CD14-positive monocyte (primary cell): ENCODE measurements at regions not wholly inside any gene's neighbourhood (a gene's known extent, or its start where the extent isn't known, plus 50 kb on each side); places are given as distances from the start of the nearest gene placed in this dataset.

Experiments
- DNase-seq, 3 donors: peaks; one replicate each; pipeline ENCODE4 v3.0.0-alpha.2; 2011 to 2022
- H2AFZ ChIP-seq: 2 replicates; pipeline ENCODE4 v1.6.0; 2012; ENCODE audit warnings: mild to moderate bottlenecking, low read depth, low read length, inconsistent platforms; ENCODE audit not compliant: insufficient read depth, poor library complexity, severe bottlenecking
- H3K27ac ChIP-seq, 2 donors: 1 replicate in 1 of 2; 2 replicates in 1 of 2; pipeline ENCODE4 v1.5.1; 2012 to 2013; ENCODE audit warnings: low read length in 2 of 2, control low read depth in 1 of 2, inconsistent platforms in 1 of 2, low read depth in 1 of 2, mild to moderate bottlenecking in 1 of 2
- H3K27me3 ChIP-seq, 2 donors: one replicate each; pipeline versions ENCODE4 v1.6.0 to v1.6.1; 2011 to 2013; ENCODE audit warnings: low read length in 2 of 2; ENCODE audit not compliant: control insufficient read depth in 2 of 2, insufficient read depth in 2 of 2
- H3K36me3 ChIP-seq, 2 donors: replicated peaks in 1 of 2; 1 replicate in 1 of 2; 2 replicates in 1 of 2; pipeline versions ENCODE4 v1.5.1 to v1.6.1; 2012 to 2013; ENCODE audit warnings: low read length in 2 of 2, control low read depth in 1 of 2, inconsistent platforms in 1 of 2, mild to moderate bottlenecking in 1 of 2; ENCODE audit not compliant: insufficient read depth in 2 of 2, control insufficient read depth in 1 of 2
- H3K4me1 ChIP-seq, 2 donors: 1 replicate in 1 of 2; 2 replicates in 1 of 2; pipeline versions ENCODE4 v1.5.1 to v1.6.1; 2012 to 2013; ENCODE audit warnings: low read length in 2 of 2, control low read depth in 1 of 2, inconsistent platforms in 1 of 2, mild to moderate bottlenecking in 1 of 2, moderate library complexity in 1 of 2; ENCODE audit not compliant: insufficient read depth in 2 of 2, control insufficient read depth in 1 of 2
- H3K4me2 ChIP-seq: replicated peaks from 2 replicates; pipeline ENCODE3; 2012; ENCODE audit warnings: low read length, moderate library complexity, mild to moderate bottlenecking; ENCODE audit not compliant: poor library complexity, severe bottlenecking; ENCODE audit errors: extremely low read depth
- H3K4me3 ChIP-seq, 3 experiments: fragments of 200-600 bp in 1 of 3; sonication (generic) in 1 of 3; replicated peaks in 1 of 3; 1 replicate in 2 of 3; 2 replicates in 1 of 3; pipeline ENCODE4 v1.5.1; 2011 to 2013; ENCODE audit warnings: low read length in 3 of 3, mild to moderate bottlenecking in 3 of 3, control low read depth in 2 of 3, low read depth in 2 of 3, inconsistent platforms in 1 of 3, moderate library complexity in 1 of 3
- H3K79me2 ChIP-seq: 2 replicates; pipeline ENCODE4 v1.6.0; 2012; ENCODE audit warnings: mild to moderate bottlenecking, control low read depth, inconsistent platforms, low read length, moderate library complexity; ENCODE audit not compliant: insufficient read depth
- H3K9ac ChIP-seq: 2 replicates; pipeline ENCODE4 v1.6.0; 2017; ENCODE audit warnings: low read length, mild to moderate bottlenecking; ENCODE audit not compliant: insufficient read depth, poor library complexity, severe bottlenecking
- H3K9me3 ChIP-seq, 2 donors: replicated peaks in 1 of 2; 1 replicate in 1 of 2; 2 replicates in 1 of 2; pipeline versions ENCODE4 v1.5.1 to v1.6.1; 2012 to 2013; ENCODE audit warnings: low read length in 2 of 2, control low read depth in 1 of 2; ENCODE audit not compliant: control insufficient read depth in 1 of 2, insufficient read depth in 1 of 2
- H4K20me1 ChIP-seq: 2 replicates; pipeline ENCODE4 v1.6.0; 2012; ENCODE audit warnings: mild to moderate bottlenecking, low read length, control low read depth, moderate library complexity; ENCODE audit not compliant: insufficient read depth
- H3K27ac Mint-ChIP-seq, 7 donors: one replicate each; pipeline ENCODE4 v1.8.0; 2020; ENCODE audit warnings: mild to moderate bottlenecking in 7 of 7, mixed read lengths in 7 of 7, moderate library complexity in 6 of 7, inconsistent platforms in 2 of 7
- H3K27me3 Mint-ChIP-seq, 3 donors: one replicate each; pipeline ENCODE4 v1.8.0; 2021 to 2022; ENCODE audit warnings: low read depth in 3 of 3, mild to moderate bottlenecking in 3 of 3, mixed read lengths in 3 of 3, moderate library complexity in 3 of 3, inconsistent platforms in 1 of 3
- H3K36me3 Mint-ChIP-seq, 2 donors: one replicate each; pipeline ENCODE4 v1.8.0; 2020; ENCODE audit warnings: mixed read lengths in 2 of 2, inconsistent platforms in 1 of 2, mild to moderate bottlenecking in 1 of 2
- H3K4me1 Mint-ChIP-seq: one replicate; pipeline ENCODE4 v1.8.0; 2020; ENCODE audit warnings: mild to moderate bottlenecking, mixed read lengths
- H3K4me3 Mint-ChIP-seq, 2 donors: one replicate each; pipeline ENCODE4 v1.8.0; 2020; ENCODE audit warnings: mild to moderate bottlenecking in 2 of 2, mixed read lengths in 2 of 2, moderate library complexity in 1 of 2
- H3K9me3 Mint-ChIP-seq, 7 donors: one replicate each; pipeline ENCODE4 v1.8.0; 2020 to 2022; ENCODE audit warnings: mixed read lengths in 7 of 7, mild to moderate bottlenecking in 6 of 7, moderate library complexity in 6 of 7, inconsistent platforms in 2 of 7
- CTCF ChIP-seq: fragments of 200-600 bp; IDR thresholded peaks from one replicate; pipeline ENCODE4 v1.8.0; 2022; ENCODE audit warnings: antibody characterized with exemption, mild to moderate bottlenecking
- WGBS: methylation state at CpG from one replicate; pipeline ENCODE4 v1.1.5; 2013; ENCODE audit warnings: missing lambda C conversion rate; ENCODE audit not compliant: insufficient coverage; 5-methylcytosine and 5-hydroxymethylcytosine counted together
- intact Hi-C, 2 donors: fragments of 100-400 bp; cut with micrococcal nuclease; formaldehyde crosslinking; loops; one replicate each; pipeline versions ENCODE4 v1.15.0 to v1.15.1; 2023

- 95% methylated on average over 7 of the region's 9 CpGs for WGBS
- DNase-seq: no peak
- Histone ChIP-seq H3K27me3 (no peaks in the 10 kb centered on the region), H4K20me1 (no peaks in the 10 kb centered on the region), H3K9ac (no peak overlapping the region), H3K79me2 (no peaks in the 10 kb centered on the region), H3K9me3 (peaks cover 12 to 13% of the 10 kb centered on the region in 2 donors), H3K4me1 (no peaks in the 10 kb centered on the region), H3K36me3 (no peaks in the 10 kb centered on the region), H3K4me2 (no peak overlapping the region), H3K27ac (no peak overlapping the region), H3K4me3 (no peak overlapping the region), H2AFZ (no peak overlapping the region)
- intact Hi-C loops: no loop called here
- H3K4me3 Mint-ChIP-seq: no peak overlapping the region
- H3K4me1 Mint-ChIP-seq: no peaks in the 10 kb centered on the region
- peaks cover 10 to 34% (median 16%) of the 10 kb centered on the region in 7 donors for H3K9me3 Mint-ChIP-seq
- H3K27ac Mint-ChIP-seq: no peak overlapping the region
- no peaks in the 10 kb centered on the region for H3K27me3 Mint-ChIP-seq
- TF ChIP-seq CTCF: no peak
- no peaks in the 10 kb centered on the region for H3K36me3 Mint-ChIP-seq
Observed at GRCh38 chr13:38264363-38265131, 85.1 kb upstream of the UFM1 start.

- Mint-ChIP-seq H3K4me1 (no peaks in the 10 kb centered on the region), H3K36me3 (no peaks in the 10 kb centered on the region), H3K9me3 (peaks cover 5 to 27% (median 14%) of the 10 kb centered on the region in 7 donors), H3K27ac (no peak overlapping the region), H3K27me3 (no peaks in the 10 kb centered on the region), H3K4me3 (no peak overlapping the region)
- no peaks in the 10 kb centered on the region for H3K4me1 ChIP-seq
- H3K36me3 ChIP-seq: no peaks in the 10 kb centered on the region
- H3K9me3 ChIP-seq: peaks cover 12 to 13% of the 10 kb centered on the region in 2 donors
- intact Hi-C loops: no loop called here
- H3K9ac ChIP-seq: no peak overlapping the region
- H3K27me3 ChIP-seq: no peaks in the 10 kb centered on the region
- DNase-seq: no peak
- H3K79me2 ChIP-seq: no peaks in the 10 kb centered on the region
- no peaks in the 10 kb centered on the region for H4K20me1 ChIP-seq
- TF ChIP-seq CTCF: no peak
- no peak overlapping the region for H3K27ac ChIP-seq
- no peak overlapping the region for H3K4me3 ChIP-seq
- no peak overlapping the region for H2AFZ ChIP-seq
- H3K4me2 ChIP-seq: no peak overlapping the region
Observed at GRCh38 chr13:38262211-38262610, 87.4 kb upstream of the UFM1 start.
